GM10266 (cell line): ENCODE measurements at regions not wholly inside any gene's neighbourhood (a gene's known extent, or its start where the extent isn't known, plus 50 kb on each side); places are given as distances from the start of the nearest gene placed in this dataset.

Experiments used
- DNase-seq: peaks from one replicate; pipeline ENCODE4 v3.0.0; 2012; ENCODE audit errors: extremely low spot score
- TF ChIP-seq, protein P1 (sequence below): IDR thresholded peaks from 2 replicates; pipeline ENCODE4 v1.5.1; 2012; ENCODE audit warnings: mild to moderate bottlenecking, low read depth; ENCODE audit not compliant: control insufficient read depth, insufficient read depth; ENCODE audit errors: missing control alignments

- TF ChIP-seq, protein P1, sequence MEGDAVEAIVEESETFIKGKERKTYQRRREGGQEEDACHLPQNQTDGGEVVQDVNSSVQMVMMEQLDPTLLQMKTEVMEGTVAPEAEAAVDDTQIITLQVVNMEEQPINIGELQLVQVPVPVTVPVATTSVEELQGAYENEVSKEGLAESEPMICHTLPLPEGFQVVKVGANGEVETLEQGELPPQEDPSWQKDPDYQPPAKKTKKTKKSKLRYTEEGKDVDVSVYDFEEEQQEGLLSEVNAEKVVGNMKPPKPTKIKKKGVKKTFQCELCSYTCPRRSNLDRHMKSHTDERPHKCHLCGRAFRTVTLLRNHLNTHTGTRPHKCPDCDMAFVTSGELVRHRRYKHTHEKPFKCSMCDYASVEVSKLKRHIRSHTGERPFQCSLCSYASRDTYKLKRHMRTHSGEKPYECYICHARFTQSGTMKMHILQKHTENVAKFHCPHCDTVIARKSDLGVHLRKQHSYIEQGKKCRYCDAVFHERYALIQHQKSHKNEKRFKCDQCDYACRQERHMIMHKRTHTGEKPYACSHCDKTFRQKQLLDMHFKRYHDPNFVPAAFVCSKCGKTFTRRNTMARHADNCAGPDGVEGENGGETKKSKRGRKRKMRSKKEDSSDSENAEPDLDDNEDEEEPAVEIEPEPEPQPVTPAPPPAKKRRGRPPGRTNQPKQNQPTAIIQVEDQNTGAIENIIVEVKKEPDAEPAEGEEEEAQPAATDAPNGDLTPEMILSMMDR: no peak
- DNase-seq: no peak
These were observed 140.5 kb upstream of the ZIC3 start for GRCh38 chrX:137425273-137425902.

- TF ChIP-seq, protein P1: no peak
These were observed 141.2 kb upstream of the ZIC3 start for GRCh38 chrX:137424679-137425078.

GRCh38 chrX:137423241-137423640, 142.7 kb upstream of the ZIC3 start:
- no peak for DNase-seq
- TF ChIP-seq, protein P1: no peak

More at GRCh38 chrX:137424679-137425078, 141.2 kb upstream of the ZIC3 start:
- DNase-seq: no peak

- no peak for DNase-seq
- TF ChIP-seq, protein P1: no peak
These were observed 147.8 kb upstream of the ZIC3 start for GRCh38 chrX:137418086-137418485.

DNA sequence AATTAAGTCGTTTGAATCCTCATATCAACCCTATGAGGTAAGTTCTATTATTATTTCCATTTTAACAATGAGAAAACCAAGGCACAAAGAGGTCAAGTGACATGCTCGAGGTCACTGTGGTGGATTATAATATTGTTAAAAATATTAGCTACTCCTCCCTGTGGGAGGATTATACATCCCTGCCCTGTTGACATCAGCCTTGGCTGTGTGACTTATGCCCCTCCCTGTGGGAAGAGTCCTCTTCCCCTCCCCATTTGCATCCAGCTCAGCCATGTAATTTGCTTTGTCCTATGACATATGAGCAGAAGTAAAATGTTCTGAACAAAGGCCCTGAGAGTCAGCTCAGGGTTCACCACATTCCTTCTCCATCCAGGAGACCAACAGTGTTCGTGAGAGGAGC, 152.7 kb upstream of the ZIC3 start:
- no peak for DNase-seq
- TF ChIP-seq, protein P1: no peak

DNA sequence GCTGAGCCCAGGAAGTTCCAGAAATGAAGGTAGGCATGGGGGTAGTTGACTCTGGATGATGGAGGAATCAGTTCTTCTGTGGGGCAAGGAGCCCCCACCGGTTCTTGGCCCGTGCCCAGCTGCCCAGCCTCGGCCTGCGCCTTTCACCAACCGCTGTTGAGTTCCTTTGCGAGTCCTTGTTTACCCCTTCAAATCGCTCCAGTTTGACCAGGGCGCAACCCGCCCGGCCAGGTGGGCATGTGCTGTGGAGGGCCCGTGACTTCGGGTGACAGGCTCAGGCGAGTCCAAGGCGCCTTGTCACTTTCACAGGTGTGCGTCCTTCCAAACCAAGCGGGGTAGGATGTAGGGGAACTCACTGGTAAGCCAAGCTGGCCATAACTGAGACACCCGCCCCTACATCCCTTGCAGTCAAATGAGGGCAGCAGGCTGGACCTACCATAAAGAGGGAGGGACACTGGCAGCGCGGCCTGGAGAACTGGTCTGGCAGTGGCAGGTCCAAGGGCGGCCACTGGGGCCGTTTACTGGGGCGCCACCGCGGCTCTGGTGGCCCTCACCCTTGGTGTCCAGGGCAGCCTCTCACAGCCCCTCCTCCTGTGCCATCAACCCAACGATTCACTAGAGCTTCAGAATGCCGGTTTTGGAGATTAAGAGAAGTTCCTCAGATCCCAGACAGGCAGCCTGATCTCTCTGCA, 160.3 kb upstream of the ZIC3 start:
- DNase-seq: no peak
- TF ChIP-seq, protein P1: no peak

DNA sequence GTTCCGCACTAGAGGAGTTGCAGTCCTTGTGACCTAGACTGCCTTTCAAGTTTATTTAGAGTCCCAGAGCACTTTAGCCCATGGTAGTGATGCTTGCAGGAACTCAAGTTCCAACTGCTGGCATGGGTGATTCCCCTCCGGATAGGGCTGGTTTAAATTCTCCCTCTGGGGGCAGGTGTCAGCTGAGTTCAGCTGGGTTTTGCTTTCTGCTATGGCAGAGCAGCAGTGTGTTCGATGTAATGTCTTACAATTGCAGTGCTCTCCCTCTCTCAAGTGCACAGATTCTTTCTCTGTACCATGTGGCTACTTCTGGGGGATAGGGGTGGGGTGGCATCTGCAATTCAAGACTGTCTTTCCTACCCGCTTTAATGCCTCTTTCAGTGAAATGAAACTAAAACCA, 164.8 kb upstream of the ZIC3 start:
- DNase-seq: no peak
- TF ChIP-seq, protein P1: no peak
